ENCODE measurements at regions not wholly inside any gene's neighbourhood (a gene's known extent, or its start where the extent isn't known, plus 50 kb on each side); places are given as distances from the start of the nearest gene placed in this dataset.

DNA sequence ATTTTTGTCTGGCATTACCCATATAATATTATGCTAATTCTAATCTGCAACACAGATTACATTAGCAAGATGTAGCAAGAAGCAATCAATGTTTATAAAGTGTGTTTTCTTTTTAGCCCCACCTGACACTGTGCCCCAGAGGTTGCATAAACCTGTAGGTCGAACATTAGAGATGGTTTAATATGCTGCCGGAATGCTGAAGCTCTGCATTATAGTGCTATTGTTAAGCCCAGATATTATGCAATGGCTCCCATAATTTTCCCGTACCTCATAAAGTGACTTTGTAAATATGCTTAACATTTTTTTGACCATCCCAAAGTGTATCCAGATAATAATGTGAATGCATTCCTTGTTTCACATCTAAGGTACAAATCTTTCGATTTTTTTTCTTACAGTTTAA is 109.3 kb upstream of the MAP4K3 start:
- intact Hi-C loops (cut with DNase I; ENCODE audit: low total_unique reads): no loop called here
- no peak for DNase-seq
- TF ChIP-seq, protein P1, sequence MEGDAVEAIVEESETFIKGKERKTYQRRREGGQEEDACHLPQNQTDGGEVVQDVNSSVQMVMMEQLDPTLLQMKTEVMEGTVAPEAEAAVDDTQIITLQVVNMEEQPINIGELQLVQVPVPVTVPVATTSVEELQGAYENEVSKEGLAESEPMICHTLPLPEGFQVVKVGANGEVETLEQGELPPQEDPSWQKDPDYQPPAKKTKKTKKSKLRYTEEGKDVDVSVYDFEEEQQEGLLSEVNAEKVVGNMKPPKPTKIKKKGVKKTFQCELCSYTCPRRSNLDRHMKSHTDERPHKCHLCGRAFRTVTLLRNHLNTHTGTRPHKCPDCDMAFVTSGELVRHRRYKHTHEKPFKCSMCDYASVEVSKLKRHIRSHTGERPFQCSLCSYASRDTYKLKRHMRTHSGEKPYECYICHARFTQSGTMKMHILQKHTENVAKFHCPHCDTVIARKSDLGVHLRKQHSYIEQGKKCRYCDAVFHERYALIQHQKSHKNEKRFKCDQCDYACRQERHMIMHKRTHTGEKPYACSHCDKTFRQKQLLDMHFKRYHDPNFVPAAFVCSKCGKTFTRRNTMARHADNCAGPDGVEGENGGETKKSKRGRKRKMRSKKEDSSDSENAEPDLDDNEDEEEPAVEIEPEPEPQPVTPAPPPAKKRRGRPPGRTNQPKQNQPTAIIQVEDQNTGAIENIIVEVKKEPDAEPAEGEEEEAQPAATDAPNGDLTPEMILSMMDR (IDR thresholded peaks at IDR 0.05): no peak
- no peak for TF ChIP-seq POLR2A (IDR thresholded peaks at IDR 0.05)

DNA sequence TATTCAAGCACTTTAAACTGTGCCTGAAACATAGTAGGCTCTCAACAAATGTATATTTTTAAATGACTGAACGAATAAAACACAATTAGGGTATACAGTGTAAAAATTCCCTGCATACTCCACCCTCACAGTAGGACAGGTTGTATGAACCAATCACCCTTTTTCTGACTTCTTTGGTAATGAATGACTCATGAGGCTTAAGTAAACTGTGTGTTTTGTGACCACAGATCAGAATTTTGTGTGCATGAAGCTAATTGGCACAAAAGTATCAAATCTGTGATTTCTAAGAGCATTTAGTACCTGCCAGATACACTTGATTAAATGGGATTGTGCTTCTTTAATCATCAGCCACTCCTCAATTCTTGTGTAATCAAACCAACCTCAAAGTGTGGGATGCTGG is 109.9 kb upstream of the MAP4K3 start:
- TF ChIP-seq POLR2A (IDR thresholded peaks at IDR 0.05): no peak
- TF ChIP-seq, protein P1 (IDR thresholded peaks at IDR 0.05): no peak
- Histone ChIP-seq H3K36me3 (no peaks in the 10 kb centered on the region), H3K4me1 (no peaks in the 10 kb centered on the region), H3K4me3 (no peak overlapping the region), H3K9me3 (no peaks in the 10 kb centered on the region), H3K27me3 (no peaks in the 10 kb centered on the region), H3K27ac (no peak overlapping the region)
- intact Hi-C loops (cut with DNase I; ENCODE audit: low total_unique reads): no loop called here
- DNase-seq: no peak

More for the DNA sequence above, 109.3 kb upstream of the MAP4K3 start:
- H3K9me3 ChIP-seq: no peaks in the 10 kb centered on the region
- no peak overlapping the region for H3K4me3 ChIP-seq
- no peaks in the 10 kb centered on the region for H3K36me3 ChIP-seq
- H3K27ac ChIP-seq: no peak overlapping the region
- no peaks in the 10 kb centered on the region for H3K4me1 ChIP-seq
- H3K27me3 ChIP-seq: no peaks in the 10 kb centered on the region

GRCh38 chr2:39547811-39548719 is 111.0 kb upstream of the MAP4K3 start:
- no peak for DNase-seq
- TF ChIP-seq, protein P1 (IDR thresholded peaks at IDR 0.05): no peak
- TF ChIP-seq POLR2A (IDR thresholded peaks at IDR 0.05): no peak
- no peak overlapping the region for H3K27ac ChIP-seq
- intact Hi-C loops (cut with DNase I; ENCODE audit: low total_unique reads): no loop called here
- H3K9me3 ChIP-seq: no peaks in the 10 kb centered on the region
- H3K36me3 ChIP-seq: no peaks in the 10 kb centered on the region
- no peak overlapping the region for H3K4me3 ChIP-seq
- no peaks in the 10 kb centered on the region for H3K27me3 ChIP-seq
- no peaks in the 10 kb centered on the region for H3K4me1 ChIP-seq

GRCh38 chr2:39549000-39549399 is 111.9 kb upstream of the MAP4K3 start:
- Histone ChIP-seq H3K4me1 (no peaks in the 10 kb centered on the region), H3K9me3 (no peaks in the 10 kb centered on the region), H3K36me3 (no peaks in the 10 kb centered on the region), H3K27ac (no peak overlapping the region), H3K27me3 (no peaks in the 10 kb centered on the region), H3K4me3 (no peak overlapping the region)
- intact Hi-C loops (cut with DNase I; ENCODE audit: low total_unique reads): no loop called here
- no peak for DNase-seq
- TF ChIP-seq, protein P1 (IDR thresholded peaks at IDR 0.05): no peak
- TF ChIP-seq POLR2A (IDR thresholded peaks at IDR 0.05): no peak

DNA sequence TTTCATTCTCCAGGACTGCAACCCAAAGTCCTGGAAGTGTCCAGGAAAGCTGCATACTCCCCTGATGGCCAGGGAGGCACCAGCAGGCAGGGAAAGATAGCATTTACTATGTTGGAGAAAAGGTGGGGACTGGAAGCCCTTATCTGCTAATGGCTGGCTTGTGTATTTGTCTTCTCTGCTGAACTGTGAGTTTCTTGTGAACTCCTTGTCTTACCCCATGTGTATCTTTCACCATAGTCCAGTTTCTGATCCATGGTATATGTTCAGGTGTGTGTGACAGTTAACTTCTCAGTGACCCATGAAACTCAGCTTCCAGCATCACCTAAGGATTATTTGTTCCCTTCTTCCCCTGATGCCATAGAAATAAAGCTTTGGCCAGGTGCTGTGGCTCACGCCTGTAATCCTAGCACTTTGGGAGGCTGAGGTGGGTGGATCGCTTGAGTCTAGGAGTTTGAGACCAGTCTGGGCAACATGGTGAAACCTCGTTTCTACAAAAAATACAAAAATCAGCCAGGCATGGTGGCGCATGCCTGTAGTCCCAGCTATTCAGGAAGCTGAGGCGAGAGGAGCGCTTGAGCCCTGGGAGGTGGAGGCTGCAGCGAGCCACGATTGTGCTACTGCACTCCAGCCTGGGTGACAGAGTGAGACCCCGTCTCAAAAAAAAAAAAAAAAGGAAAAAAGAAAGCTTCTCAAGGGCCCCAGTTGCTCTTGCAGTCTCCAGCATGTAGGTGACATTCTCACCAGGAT is 112.8 kb upstream of the MAP4K3 start:
- Histone ChIP-seq H3K36me3 (no peaks in the 10 kb centered on the region), H3K27ac (no peak overlapping the region), H3K27me3 (no peaks in the 10 kb centered on the region), H3K9me3 (no peaks in the 10 kb centered on the region), H3K4me1 (no peaks in the 10 kb centered on the region), H3K4me3 (no peak overlapping the region)
- TF ChIP-seq, protein P1 (IDR thresholded peaks at IDR 0.05): no peak
- TF ChIP-seq POLR2A (IDR thresholded peaks at IDR 0.05): no peak
- no peak for DNase-seq
- intact Hi-C loops (cut with DNase I; ENCODE audit: low total_unique reads): no loop called here

Data from uterus (tissue), 3 donors.